Activated CD8-positive, alpha-beta T cell treated with anti-CD3 and anti-CD28 coated beads, Interleukin-2, amount 10 ng/mL, durations not matched to agents 7 days and 5 days (primary cell): ENCODE measurements at regions not wholly inside any gene's neighbourhood (a gene's known extent, or its start where the extent isn't known, plus 50 kb on each side); places are given as distances from the start of the nearest gene placed in this dataset.

ENCODE experiments used
- ATAC-seq: fragments of 150-1000 bp; cut with Tn5 transposase; one replicate; pipeline ENCODE4 v1.10.0; 2021; ENCODE audit warnings: moderate library complexity
- CTCF ChIA-PET: fragments of 350-600 bp; sonication (Branson Sonifier 250); formaldehyde crosslinking; loops from one replicate; lab custom pipeline; 2021; ENCODE audit warnings: antibody characterized with exemption; lab: Charles Lee
- POLR2A ChIA-PET: fragments of 350-600 bp; sonication (Branson Sonifier 250); formaldehyde crosslinking; loops from one replicate; lab custom pipeline; 2021; ENCODE audit warnings: antibody characterized with exemption; lab: Charles Lee
- DNase-seq: peaks from one replicate; pipeline ENCODE4 v3.0.0-alpha.2; 2020
- H3K27ac Mint-ChIP-seq: one replicate; pipeline ENCODE4 v1.8.0; 2021; ENCODE audit warnings: mild to moderate bottlenecking, mixed read lengths
- H3K27me3 Mint-ChIP-seq: one replicate; pipeline ENCODE4 v1.8.0; 2021; ENCODE audit warnings: low read depth, mixed read lengths
- H3K36me3 Mint-ChIP-seq: one replicate; pipeline ENCODE4 v1.8.0; 2021; ENCODE audit warnings: low read depth, mixed read lengths
- H3K4me1 Mint-ChIP-seq: one replicate; pipeline ENCODE4 v1.8.0; 2021; ENCODE audit warnings: low read depth, mixed read lengths
- H3K4me3 Mint-ChIP-seq: one replicate; pipeline ENCODE4 v1.8.0; 2021; ENCODE audit warnings: mild to moderate bottlenecking, mixed read lengths
- H3K9me3 Mint-ChIP-seq: one replicate; pipeline ENCODE4 v1.8.0; 2022; ENCODE audit warnings: mixed read lengths; ENCODE audit not compliant: insufficient read depth

DNA sequence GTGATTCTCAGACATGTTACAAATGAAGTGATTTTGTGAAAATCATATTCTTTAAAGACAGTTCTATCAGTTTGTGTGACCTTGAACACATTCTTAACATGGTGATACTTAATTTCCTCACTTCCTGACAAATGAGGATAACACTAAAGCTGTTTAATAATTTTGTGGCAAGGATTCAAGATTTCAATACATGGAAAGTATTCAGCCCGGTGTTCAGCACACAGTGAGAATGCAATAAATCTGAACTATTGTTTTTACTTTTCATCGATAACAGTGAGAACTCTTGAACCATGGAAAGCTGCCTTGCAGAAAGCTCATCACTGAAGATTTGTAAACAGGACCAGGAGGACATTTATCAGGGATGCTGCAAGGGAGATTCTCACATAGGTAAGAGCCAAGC is 57.1 kb upstream of the C5orf46 start:
- POLR2A ChIA-PET = no interaction called here
- Mint-ChIP-seq H3K9me3 (no peaks in the 10 kb centered on the region), H3K36me3 (no peaks in the 10 kb centered on the region), H3K4me3 (no peak overlapping the region), H3K27me3 (no peaks in the 10 kb centered on the region), H3K27ac (no peak overlapping the region), H3K4me1 (no peaks in the 10 kb centered on the region)
- ATAC-seq = no peak
- CTCF ChIA-PET = no interaction called here
- DNase-seq = no peak

DNA sequence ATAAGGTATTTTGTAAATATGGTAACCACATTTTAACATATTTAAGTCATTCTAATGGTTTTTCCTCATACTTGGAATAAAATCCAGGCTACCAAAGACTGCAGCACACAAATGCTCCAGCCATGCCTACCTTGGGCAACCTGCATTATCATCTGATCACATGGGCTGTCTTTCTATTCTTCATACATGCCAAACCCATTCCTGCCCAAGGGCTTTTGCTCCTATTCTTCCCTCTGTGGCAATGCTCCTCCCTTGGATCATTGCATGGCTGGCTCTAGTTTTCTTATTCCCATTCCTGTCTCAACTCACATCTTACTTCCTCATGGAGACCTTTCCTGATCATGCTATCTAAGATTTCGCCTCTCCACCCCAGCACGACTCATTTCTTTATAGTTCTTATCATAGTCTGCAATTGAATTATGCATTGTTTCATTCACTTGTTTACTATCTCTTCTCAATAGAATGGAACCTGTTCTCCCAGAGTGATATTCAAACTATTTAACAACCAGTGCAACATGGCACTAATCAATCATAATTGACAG is 54.9 kb upstream of the C5orf46 start:
- Mint-ChIP-seq H3K27me3 (no peaks in the 10 kb centered on the region), H3K27ac (no peak overlapping the region), H3K9me3 (no peaks in the 10 kb centered on the region), H3K4me3 (no peak overlapping the region), H3K36me3 (no peaks in the 10 kb centered on the region), H3K4me1 (no peaks in the 10 kb centered on the region)
- DNase-seq = no peak
- ATAC-seq = no peak
- POLR2A ChIA-PET = no interaction called here
- CTCF ChIA-PET = no interaction called here

DNA sequence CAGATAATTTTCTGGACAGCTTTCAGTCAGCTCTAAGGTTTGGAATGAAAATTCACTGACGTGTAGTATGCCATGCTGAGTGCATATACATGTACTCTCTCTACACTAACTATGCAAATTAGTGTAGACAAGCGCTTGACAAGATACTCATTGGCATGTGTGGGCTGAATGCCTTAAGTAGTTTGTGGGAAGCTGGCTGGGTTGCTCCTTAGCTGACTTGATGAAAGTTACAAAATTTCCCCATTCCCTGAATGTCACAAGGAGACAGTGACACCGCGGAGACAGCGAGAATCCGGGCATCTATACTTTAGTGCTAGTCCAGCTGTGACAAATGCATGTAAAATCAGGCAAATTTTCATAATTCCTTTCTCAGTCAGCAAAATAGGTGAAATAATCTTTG is 51.6 kb upstream of the C5orf46 start:
- DNase-seq = no peak
- CTCF ChIA-PET = interaction anchor here (1.1 kb wide), 1 partner anchor 773 kb away, joined by 3 read pairs; no protein-coding TSS in a partner anchor

DNA sequence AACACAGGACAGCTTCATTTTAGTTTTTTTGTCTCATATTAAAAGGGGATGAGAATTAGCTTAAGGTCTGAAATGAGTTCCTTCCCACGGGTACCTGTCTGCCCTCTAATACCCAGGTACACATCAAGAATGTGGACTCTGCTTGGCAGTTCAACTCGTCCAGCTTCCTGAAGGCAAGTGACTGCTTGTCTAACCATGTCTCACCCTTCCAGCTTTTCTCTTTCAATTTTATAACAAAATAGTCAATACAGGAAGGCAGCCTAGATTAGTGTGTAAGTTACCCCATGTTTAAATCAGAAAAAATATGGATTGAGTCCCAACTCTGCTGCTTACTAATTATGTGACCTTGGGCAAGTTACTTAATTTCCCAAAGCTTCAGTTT is 50.5 kb upstream of the C5orf46 start:
- no peak overlapping the region for H3K27ac Mint-ChIP-seq
- CTCF ChIA-PET = no interaction called here
- H3K4me3 Mint-ChIP-seq = no peak overlapping the region
- H3K9me3 Mint-ChIP-seq = no peaks in the 10 kb centered on the region
- H3K4me1 Mint-ChIP-seq = no peaks in the 10 kb centered on the region
- POLR2A ChIA-PET = no interaction called here
- H3K27me3 Mint-ChIP-seq = no peaks in the 10 kb centered on the region
- no peaks in the 10 kb centered on the region for H3K36me3 Mint-ChIP-seq
- ATAC-seq = no peak
- no peak for DNase-seq

More for the DNA sequence above, 51.6 kb upstream of the C5orf46 start:
- no peak overlapping the region for H3K4me3 Mint-ChIP-seq
- ATAC-seq = no peak
- H3K9me3 Mint-ChIP-seq = no peaks in the 10 kb centered on the region
- no peak overlapping the region for H3K27ac Mint-ChIP-seq
- POLR2A ChIA-PET = no interaction called here
- H3K36me3 Mint-ChIP-seq = no peaks in the 10 kb centered on the region
- H3K27me3 Mint-ChIP-seq = no peaks in the 10 kb centered on the region
- H3K4me1 Mint-ChIP-seq = no peaks in the 10 kb centered on the region

DNA sequence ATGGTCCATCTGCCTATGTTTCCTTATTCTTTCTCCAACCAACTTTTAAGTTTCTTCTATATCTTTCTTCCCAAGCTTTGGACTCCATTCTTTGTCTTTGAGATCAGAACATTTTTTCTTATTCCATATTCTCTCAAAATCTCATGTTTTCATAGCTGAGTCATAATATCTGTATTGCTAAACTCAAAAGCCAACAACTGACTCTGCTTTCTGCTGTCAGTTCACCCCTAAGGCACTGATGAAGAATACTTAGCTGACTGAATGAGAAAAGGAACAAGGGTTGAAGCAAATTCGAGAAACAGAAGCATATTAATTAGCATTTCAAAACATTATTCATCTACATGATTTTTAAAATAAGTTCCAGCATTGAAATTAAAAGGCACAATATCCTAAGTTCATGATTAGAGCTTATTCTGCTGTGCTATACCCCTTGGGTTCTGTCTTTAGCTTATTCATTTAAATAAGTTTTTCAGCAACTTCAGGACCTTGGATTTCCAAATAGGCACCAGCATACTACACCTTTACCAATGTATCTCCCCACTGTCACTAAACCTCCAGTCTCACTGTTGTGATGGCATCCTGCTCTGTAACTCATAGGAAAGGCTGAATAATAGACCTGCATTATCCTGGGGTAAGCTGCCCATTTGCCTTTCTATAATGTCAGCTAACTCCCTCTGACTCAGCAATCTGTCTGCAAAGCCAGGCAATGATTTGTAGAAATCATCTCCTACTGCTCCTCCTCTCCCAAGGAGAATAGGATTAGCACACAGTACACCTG is 49.9 kb upstream of the C5orf46 start:
- no peak for DNase-seq
- no peaks in the 10 kb centered on the region for H3K36me3 Mint-ChIP-seq
- ChIA-PET POLR2A (no interaction called here), CTCF (no interaction called here)
- ATAC-seq = no peak
- H3K27ac Mint-ChIP-seq = no peak overlapping the region
- H3K27me3 Mint-ChIP-seq = no peaks in the 10 kb centered on the region
- no peak overlapping the region for H3K4me3 Mint-ChIP-seq
- H3K9me3 Mint-ChIP-seq = no peaks in the 10 kb centered on the region
- no peaks in the 10 kb centered on the region for H3K4me1 Mint-ChIP-seq
